ENCODE measurements at regions not wholly inside any gene's neighbourhood (a gene's known extent, or its start where the extent isn't known, plus 50 kb on each side); places are given as distances from the start of the nearest gene placed in this dataset.

- no peak overlapping the region for H3K4me3 ChIP-seq (ENCODE audit: low read length)
- no peak for DNase-seq (ENCODE audit: low read depth, low spot score)
Observed at GRCh38 chr9:117551171-117551570, 136.3 kb upstream of the ASTN2 start.

DNA sequence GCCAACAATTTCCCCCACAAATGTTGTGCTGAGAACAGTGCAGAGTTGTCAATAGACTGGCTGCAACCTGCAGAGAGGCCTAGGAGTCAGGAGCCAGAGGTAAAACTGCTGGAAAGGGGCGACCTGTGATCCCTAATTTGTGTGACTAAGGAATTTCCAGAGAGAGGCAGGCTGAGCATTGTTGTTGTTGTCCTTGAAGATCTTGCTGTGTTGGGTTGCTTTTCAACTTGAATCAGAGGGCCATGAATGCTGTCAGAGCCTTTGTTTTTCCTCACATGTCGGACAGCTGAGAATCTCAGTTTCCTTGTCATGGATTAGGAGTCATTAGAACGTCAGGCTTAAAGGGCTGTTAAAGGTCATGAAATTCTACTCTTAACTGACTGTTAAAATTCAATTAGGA lies 134.6 kb upstream of the ASTN2 start:
- H3K4me3 ChIP-seq (ENCODE audit: low read length): no peak overlapping the region
- no peak for DNase-seq (ENCODE audit: low read depth, low spot score)

DNA sequence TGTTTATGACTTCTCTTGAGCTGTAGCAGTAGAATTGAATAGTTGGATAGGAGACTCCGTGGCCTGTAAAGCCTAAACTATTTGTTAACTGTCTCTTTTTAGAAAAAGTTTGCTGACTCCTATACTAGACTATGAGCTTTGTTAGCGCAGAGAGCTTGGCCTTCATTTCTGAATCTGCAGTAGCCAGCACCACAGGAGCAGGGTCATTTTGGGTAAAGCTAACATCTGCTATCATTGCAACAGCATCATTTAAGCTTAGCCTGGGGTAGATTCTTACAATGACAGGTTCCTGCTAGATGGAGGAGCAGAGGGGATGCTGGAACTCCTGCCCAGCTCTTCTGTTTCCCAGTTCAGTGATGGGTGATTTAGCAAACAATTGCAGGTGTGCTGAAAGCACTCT lies 133.7 kb upstream of the ASTN2 start:
- DNase-seq (ENCODE audit: low read depth, low spot score): no peak
- H3K4me3 ChIP-seq (ENCODE audit: low read length): no peak overlapping the region

- no peak overlapping the region for H3K4me3 ChIP-seq (ENCODE audit: low read length)
- DNase-seq (ENCODE audit: low read depth, low spot score): no peak
Observed at GRCh38 chr9:117547904-117548303, 133.0 kb upstream of the ASTN2 start.

- peak; percentile 42 for DNase-seq (ENCODE audit: low read depth, low spot score)
- H3K4me3 ChIP-seq (ENCODE audit: low read length): peak overlapping the region; percentile 40
Observed at GRCh38 chr9:117546894-117547678, 132.2 kb upstream of the ASTN2 start.

DNA sequence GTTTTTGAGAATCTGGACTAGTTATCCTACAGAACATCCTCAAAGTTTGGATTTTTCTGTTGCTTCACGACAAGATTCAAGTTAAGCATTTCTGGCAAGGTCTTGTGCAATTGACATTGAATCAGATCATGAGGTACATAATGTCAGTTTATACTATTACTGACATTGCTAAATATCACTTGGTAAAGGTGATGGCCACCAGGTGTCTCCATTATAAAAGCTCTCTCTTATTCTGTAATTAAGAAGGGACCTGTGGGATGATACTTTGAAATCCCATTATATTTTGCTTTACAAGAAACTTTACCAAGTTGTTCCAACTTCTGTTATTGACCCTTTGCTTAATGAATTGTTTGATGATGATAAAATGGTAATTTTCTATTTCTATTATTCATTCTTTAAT lies 131.0 kb upstream of the ASTN2 start:
- H3K4me3 ChIP-seq (ENCODE audit: low read length): no peak overlapping the region
- DNase-seq (ENCODE audit: low read depth, low spot score): no peak

GRCh38 chr9:117543089-117543488 lies 128.2 kb upstream of the ASTN2 start:
- DNase-seq (ENCODE audit: low read depth, low spot score): no peak
- H3K4me3 ChIP-seq (ENCODE audit: low read length): no peak overlapping the region

DNA sequence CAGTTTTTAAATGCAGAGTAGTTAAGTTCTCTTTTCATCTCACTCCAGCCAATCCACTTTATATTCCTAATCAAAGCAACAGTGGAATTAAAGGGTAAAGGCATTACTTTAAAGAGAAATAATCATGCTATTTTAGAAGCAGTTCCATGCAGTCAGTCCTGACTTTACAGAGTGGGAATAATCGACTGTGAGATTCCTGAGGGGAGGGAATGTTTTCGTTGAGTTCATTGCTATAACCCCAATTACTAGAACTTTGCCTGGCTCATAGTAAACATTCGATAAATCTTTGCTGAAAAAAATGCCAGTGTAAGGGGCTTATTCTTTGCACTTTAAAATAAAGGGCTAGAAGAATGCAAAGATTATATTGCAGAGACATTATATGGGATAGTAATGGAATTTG lies 127.2 kb upstream of the ASTN2 start:
- no peak for DNase-seq (ENCODE audit: low read depth, low spot score)
- no peak overlapping the region for H3K4me3 ChIP-seq (ENCODE audit: low read length)

DNA sequence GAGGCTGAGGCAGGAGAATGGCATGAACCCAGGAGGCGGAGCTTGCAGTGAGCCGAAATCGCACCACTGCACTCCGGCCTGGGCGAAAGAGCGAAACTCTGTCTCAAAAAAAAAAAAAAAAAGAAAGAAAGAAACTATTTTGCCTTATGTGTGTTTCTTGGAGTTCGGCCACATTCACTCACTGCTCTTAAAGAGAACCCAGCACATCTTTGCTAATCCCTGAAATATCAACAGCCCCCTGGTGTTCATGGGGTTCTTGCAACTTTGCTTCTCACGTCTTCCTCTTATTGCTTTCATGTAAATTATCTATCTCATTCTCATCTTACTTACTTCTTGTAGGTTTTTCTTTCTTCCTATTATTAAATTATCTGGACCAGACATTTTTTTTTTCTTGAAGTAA lies 126.3 kb upstream of the ASTN2 start:
- H3K4me3 ChIP-seq (ENCODE audit: low read length): no peak overlapping the region
- no peak for DNase-seq (ENCODE audit: low read depth, low spot score)

DNA sequence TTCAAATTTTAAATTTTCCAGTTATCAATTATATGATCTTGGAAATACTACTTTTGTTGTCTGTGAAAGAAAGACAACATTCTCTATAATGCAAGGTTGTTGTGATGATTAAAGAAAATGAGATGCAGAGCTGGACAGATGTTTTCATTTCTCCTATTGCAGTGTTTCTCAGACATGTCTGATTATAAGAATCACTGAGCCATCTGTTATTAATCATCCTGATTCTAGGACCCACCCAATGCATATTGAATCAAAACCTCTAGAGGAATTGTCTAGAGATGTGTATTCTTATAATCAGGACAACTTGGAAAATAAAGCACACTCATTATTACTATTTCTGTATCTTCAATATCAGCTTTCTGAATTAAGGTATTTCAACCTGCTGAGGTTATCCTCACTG lies 121.1 kb upstream of the ASTN2 start:
- H3K4me3 ChIP-seq (ENCODE audit: low read length): no peak overlapping the region
- DNase-seq (ENCODE audit: low read depth, low spot score): no peak

GRCh38 chr9:117535434-117535833 lies 120.6 kb upstream of the ASTN2 start:
- no peak overlapping the region for H3K4me3 ChIP-seq (ENCODE audit: low read length)

DNA sequence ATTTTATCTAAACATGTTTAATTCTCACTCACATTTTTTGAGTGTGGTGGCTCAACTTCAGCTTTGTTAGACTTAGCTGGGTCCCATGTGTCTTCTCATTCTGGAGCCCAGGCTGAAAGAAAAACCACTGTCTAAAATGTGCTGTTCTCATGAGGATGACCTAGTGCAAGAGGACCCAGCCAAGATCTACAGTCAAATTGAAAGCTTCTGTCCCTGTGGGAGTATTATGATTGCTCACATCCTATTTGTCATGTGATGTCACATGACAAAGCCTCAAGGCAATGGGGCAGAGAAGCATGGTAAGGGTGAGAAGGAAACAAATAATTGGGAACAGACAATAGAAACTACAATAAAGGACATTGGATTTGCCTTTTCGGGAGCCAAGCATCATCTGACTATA lies 113.4 kb upstream of the ASTN2 start:
- no peak for DNase-seq (ENCODE audit: low read depth, low spot score)
- H3K4me3 ChIP-seq (ENCODE audit: low read length): no peak overlapping the region

More at GRCh38 chr9:117535434-117535833, 120.6 kb upstream of the ASTN2 start:
- DNase-seq (ENCODE audit: low read depth, low spot score): no peak

- no peak overlapping the region for H3K4me3 ChIP-seq (ENCODE audit: low read length)
Observed at GRCh38 chr9:117526674-117527073, 111.8 kb upstream of the ASTN2 start.

DNA sequence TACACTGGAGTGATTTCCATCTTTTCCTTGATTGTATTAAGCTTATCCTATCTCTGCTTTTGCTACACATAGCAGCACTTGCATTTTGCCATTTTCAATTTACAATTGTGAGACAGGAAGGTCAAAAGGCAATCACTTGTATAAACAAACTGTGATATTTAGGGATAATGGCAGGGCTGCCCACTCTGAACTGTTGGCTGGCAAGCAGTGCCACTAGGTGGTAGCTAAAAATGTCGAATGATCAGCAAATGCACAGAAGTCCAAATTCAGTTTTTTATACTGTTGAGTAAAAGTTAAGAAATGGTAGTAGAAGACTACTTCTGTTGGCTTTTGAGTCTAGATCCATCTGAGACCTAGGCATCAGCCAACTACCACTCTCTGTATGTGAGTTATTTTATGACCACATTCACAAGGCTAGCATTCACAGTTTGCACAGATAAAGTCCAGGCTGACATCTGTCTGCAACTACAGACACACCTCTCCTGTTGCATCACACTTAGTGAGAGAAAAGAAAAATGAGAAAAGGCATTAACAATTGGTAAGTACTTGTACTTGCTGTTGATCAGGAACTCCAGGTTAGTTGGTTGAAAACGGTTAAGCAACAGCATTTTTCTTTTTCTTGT lies 108.8 kb upstream of the ASTN2 start:
- no peak for DNase-seq (ENCODE audit: low read depth, low spot score)
- no peak overlapping the region for H3K4me3 ChIP-seq (ENCODE audit: low read length)

More at GRCh38 chr9:117526674-117527073, 111.8 kb upstream of the ASTN2 start:
- DNase-seq (ENCODE audit: low read depth, low spot score): no peak

DNA sequence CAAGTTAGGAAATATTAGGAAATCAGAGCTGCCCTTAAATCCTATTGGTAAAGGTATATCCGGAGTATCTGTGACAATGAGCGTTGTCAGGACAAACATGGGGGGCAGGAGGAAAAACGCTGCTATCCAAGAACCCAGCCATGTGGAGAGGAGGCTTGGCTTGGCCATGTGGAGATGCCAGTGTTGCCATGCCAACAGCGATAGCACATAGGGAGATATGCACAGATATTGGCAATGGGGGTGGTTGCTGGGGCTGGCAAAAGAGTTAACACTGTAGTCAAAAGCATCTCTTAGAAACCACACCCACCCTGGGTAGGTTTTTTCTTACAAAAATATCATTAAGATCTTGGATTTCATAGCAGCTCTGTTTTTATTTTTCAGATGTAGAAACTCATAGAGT lies 106.4 kb upstream of the ASTN2 start:
- DNase-seq (ENCODE audit: low read depth, low spot score): no peak
- no peak overlapping the region for H3K4me3 ChIP-seq (ENCODE audit: low read length)

GRCh38 chr9:117516676-117517632 lies 102.1 kb upstream of the ASTN2 start:
- no peak overlapping the region for H3K4me3 ChIP-seq (ENCODE audit: low read length)
- no peak for DNase-seq (ENCODE audit: low read depth, low spot score)

DNA sequence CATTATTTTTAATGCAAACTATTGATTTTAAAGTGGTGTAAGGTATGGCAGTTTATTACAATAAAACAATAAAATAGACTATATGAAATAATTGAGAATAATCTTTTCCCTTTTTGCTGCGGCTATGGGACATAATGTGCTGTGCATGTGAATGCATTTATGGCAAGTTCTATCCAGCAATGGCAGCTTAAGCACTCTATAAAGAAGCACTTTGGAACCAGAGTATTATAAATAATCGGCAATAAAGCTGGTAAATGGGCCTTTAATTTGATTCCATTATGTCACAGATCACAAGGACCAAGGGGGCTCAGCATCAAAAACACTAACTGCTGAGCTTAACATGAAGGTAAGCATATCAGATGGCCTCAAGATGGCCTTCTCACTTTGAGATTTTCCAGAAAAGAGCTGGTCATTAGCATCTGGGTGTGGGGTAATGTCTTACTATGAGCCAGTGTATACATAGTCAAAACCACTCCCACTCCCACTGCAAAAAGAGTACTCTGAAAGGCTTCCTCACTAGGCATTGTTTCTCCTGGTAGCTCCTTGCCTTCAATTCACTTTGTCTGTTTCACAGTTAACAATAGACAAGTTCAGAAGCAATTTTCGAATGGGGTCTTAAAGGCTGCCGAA lies 97.1 kb upstream of the ASTN2 start:
- no peak for DNase-seq (ENCODE audit: low read depth, low spot score)
- H3K4me3 ChIP-seq (ENCODE audit: low read length): no peak overlapping the region

DNA sequence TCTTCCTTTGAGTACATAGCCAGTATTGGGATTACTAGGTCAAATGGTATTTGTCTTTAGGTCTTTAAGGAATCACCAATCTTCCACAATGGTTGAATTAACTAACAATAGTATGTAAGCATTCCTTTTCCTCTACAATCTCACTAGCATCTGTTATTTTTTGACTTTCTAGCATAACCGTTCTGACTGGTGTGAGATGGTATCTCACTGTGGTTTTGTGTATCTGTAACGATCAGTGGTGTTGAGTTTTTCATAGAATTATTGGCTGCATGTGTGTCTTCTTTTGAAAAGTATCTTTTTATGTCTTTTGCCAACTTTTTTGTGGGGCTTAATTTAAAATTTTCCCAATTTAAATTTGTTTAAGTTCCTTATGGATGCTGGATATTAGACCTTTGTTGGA lies 81.5 kb upstream of the ASTN2 start:
- peak; percentile 67 for DNase-seq (ENCODE audit: low read depth, low spot score)
- H3K4me3 ChIP-seq (ENCODE audit: low read length): no peak overlapping the region

DNA sequence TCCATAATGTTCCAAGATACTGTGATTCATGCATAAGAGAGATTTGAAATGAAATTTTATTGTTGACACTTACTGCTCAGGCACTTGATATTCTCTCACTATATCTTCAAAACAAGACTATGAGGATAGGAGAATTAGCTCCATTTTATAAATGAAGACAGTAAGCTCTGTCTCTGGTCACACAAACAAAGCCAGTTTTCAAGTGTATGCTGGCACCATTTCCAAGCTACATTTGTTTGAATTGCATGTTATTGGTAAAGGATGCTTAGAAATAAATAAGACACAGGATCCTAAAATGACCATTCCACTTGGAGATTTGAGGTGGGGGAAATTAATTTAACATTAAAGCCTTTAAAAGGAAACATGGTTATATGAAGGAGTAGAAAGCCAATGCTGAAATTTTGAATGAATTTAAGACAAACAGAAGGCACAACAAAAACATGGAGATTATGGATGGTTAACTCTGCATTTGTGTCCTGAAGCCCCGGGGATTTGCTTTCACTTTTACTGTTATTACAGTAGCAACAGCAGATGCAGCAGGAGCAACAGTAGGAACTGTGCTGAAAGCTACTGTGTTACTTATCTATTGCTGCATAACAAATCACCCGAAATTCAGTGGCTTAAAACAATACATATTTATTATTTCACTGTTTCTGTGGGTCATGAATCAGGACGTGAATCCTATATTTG lies 79.7 kb upstream of the ASTN2 start:
- H3K4me3 ChIP-seq (ENCODE audit: low read length): 0 out of 2 replicates have a peak overlapping the region, but pooled peaks have one; percentile 3
- peak; percentile 36 for DNase-seq (ENCODE audit: low read depth, low spot score)

Data from Jurkat, Clone E6-1 (cell line).